ENCODE measurements at regions not wholly inside any gene's neighbourhood (a gene's known extent, or its start where the extent isn't known, plus 50 kb on each side); places are given as distances from the start of the nearest gene placed in this dataset.
"Not testable (repeated sequence)": the region's sequence is repeated elsewhere in the genome, so short reads cannot be mapped to it uniquely, and the experiment has no call there.

- ATAC-seq (no peak), DNase-seq (ENCODE audit: low spot score) (no peak)
- ChIA-PET CTCF (no interaction called here), POLR2A (no interaction called here)
- Mint-ChIP-seq H3K4me1 (no peaks in the 10 kb centered on the region), H3K9me3 (peaks cover 60% of the 10 kb centered on the region), H3K36me3 (peaks cover 38% of the 10 kb centered on the region), H3K4me3 (no peak overlapping the region), H3K27ac (no peak overlapping the region), H3K27me3 (ENCODE audit: low read depth) (peaks cover 6% of the 10 kb centered on the region; the same call in 1 of the 2 replicates)
- TF ChIP-seq ZNF416 (CRISPR knock-in tag; IDR thresholded peaks at IDR 0.05) (no peak), FOXP1 (CRISPR knock-in tag; IDR thresholded peaks at IDR 0.05; ENCODE audit: borderline replicate concordance) (no peak), ZNF671 (CRISPR knock-in tag; IDR thresholded peaks at IDR 0.05) (no peak), CREB1 (CRISPR knock-in tag; IDR thresholded peaks at IDR 0.05) (no peak), ZBTB43 (CRISPR knock-in tag; IDR thresholded peaks at IDR 0.05) (no peak), AFF4 (CRISPR knock-in tag; IDR thresholded peaks at IDR 0.05; ENCODE audit: borderline replicate concordance) (no peak), OVOL2 (CRISPR knock-in tag; IDR thresholded peaks at IDR 0.05; ENCODE audit: borderline replicate concordance) (no peak), JAZF1 (CRISPR knock-in tag; IDR thresholded peaks at IDR 0.05) (no peak), MYBL2 (CRISPR knock-in tag; IDR thresholded peaks at IDR 0.05) (no peak), CREM (CRISPR knock-in tag; IDR thresholded peaks at IDR 0.05) (no peak), TEAD1 (CRISPR knock-in tag; IDR thresholded peaks at IDR 0.05) (no peak)
- TF ChIP-seq, protein P1, sequence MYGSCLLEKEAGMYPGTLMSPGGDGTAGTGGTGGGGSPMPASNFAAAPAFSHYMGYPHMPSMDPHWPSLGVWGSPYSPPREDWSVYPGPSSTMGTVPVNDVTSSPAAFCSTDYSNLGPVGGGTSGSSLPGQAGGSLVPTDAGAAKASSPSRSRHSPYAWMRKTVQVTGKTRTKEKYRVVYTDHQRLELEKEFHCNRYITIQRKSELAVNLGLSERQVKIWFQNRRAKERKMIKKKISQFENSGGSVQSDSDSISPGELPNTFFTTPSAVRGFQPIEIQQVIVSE (CRISPR knock-in tag; IDR thresholded peaks at IDR 0.05; ENCODE audit: borderline replicate concordance) = no peak
Observed at GRCh38 chr2:105997711-105998110, 196.4 kb downstream of the UXS1 start.

- Mint-ChIP-seq H3K27ac (no peak overlapping the region), H3K36me3 (peaks cover 77% of the 10 kb centered on the region), H3K9me3 (peaks cover 92% of the 10 kb centered on the region), H3K4me1 (no peaks in the 10 kb centered on the region), H3K27me3 (ENCODE audit: low read depth) (peaks cover 11% of the 10 kb centered on the region), H3K4me3 (no peak overlapping the region)
- TF ChIP-seq HMGA2 (CRISPR knock-in tag; IDR thresholded peaks at IDR 0.05) = no peak
- no peak for TF ChIP-seq ZNF219 (CRISPR knock-in tag; IDR thresholded peaks at IDR 0.05; ENCODE audit: borderline replicate concordance)
- no peak for TF ChIP-seq KAT7 (CRISPR knock-in tag; IDR thresholded peaks at IDR 0.05; ENCODE audit: borderline replicate concordance)
- TF ChIP-seq MAX (CRISPR knock-in tag; IDR thresholded peaks at IDR 0.05) = no peak
- TF ChIP-seq IRF2 (CRISPR knock-in tag; IDR thresholded peaks at IDR 0.05; ENCODE audit: borderline replicate concordance, low read depth) = no peak
- TF ChIP-seq TP53 (CRISPR knock-in tag; IDR thresholded peaks at IDR 0.05) = no peak
- TF ChIP-seq, protein P2, sequence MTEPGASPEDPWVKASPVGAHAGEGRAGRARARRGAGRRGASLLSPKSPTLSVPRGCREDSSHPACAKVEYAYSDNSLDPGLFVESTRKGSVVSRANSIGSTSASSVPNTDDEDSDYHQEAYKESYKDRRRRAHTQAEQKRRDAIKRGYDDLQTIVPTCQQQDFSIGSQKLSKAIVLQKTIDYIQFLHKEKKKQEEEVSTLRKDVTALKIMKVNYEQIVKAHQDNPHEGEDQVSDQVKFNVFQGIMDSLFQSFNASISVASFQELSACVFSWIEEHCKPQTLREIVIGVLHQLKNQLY (CRISPR knock-in tag; IDR thresholded peaks at IDR 0.05) = no peak
- TF ChIP-seq, protein P3, sequence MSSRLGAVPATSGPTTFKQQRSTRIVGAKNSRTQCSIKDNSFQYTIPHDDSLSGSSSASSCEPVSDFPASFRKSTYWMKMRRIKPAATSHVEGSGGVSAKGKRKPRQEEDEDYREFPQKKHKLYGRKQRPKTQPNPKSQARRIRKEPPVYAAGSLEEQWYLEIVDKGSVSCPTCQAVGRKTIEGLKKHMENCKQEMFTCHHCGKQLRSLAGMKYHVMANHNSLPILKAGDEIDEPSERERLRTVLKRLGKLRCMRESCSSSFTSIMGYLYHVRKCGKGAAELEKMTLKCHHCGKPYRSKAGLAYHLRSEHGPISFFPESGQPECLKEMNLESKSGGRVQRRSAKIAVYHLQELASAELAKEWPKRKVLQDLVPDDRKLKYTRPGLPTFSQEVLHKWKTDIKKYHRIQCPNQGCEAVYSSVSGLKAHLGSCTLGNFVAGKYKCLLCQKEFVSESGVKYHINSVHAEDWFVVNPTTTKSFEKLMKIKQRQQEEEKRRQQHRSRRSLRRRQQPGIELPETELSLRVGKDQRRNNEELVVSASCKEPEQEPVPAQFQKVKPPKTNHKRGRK (CRISPR knock-in tag; IDR thresholded peaks at IDR 0.05; ENCODE audit: borderline replicate concordance) = no peak
- no peak for TF ChIP-seq ERG (CRISPR knock-in tag; IDR thresholded peaks at IDR 0.05)
- TF ChIP-seq GTF2I (CRISPR knock-in tag; conservative IDR thresholded peaks at IDR 0.05) = no peak
- no peak for ATAC-seq
- POLR2A ChIA-PET = no interaction called here
- no peak for DNase-seq (ENCODE audit: low spot score)
- CTCF ChIA-PET = no interaction called here
Observed at GRCh38 chr2:105990624-105991023, 203.5 kb downstream of the UXS1 start.

DNA sequence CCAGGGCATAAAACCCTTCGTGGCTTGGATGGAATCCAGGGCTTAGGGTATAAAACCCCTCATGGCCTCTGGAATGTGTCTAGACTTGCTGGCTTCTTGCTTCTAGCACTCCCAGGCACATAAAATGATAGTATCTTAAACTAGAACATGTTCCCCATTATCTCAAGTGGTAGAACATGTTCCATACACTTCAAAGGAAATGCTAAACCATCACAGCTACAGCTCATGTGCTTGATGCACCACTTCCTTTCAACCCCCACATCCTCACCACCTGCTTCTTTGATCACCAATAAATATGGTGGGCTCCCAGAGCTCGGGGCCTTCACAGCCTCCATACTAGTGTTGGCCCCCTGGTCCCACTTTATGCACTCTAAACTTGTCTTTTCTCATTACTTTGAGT is 204.3 kb downstream of the UXS1 start:
- ATAC-seq; POLR2A ChIA-PET; CTCF ChIA-PET; DNase-seq (ENCODE audit: low spot score); H3K4me1 Mint-ChIP-seq; H3K4me3 Mint-ChIP-seq; H3K27ac Mint-ChIP-seq: not testable (repeated sequence)
- peaks cover 11% of the 10 kb centered on the region for H3K27me3 Mint-ChIP-seq (ENCODE audit: low read depth)
- peaks cover 81% of the 10 kb centered on the region for H3K36me3 Mint-ChIP-seq
- peaks cover 96% of the 10 kb centered on the region for H3K9me3 Mint-ChIP-seq
